HuH-7.5 (cell line): ENCODE measurements at regions not wholly inside any gene's neighbourhood (a gene's known extent, or its start where the extent isn't known, plus 50 kb on each side); places are given as distances from the start of the nearest gene placed in this dataset.

Source experiments
- DNase-seq: peaks from one replicate; pipeline ENCODE4 v3.0.0; 2011; ENCODE audit warnings: low spot score

- no peak for DNase-seq
Observed at GRCh38 chr2:183284606-183285005, 160.4 kb downstream of the NUP35 start.

- no peak for DNase-seq
Observed at GRCh38 chr2:183291436-183291835, 167.2 kb downstream of the NUP35 start.

GRCh38 chr2:183292028-183292427 lies 167.8 kb downstream of the NUP35 start:
- no peak for DNase-seq

GRCh38 chr2:183339311-183339710 lies 215.1 kb downstream of the NUP35 start:
- no peak for DNase-seq

GRCh38 chr2:183341057-183341456 lies 216.8 kb downstream of the NUP35 start:
- DNase-seq = no peak

GRCh38 chr2:183347969-183348368 lies 223.7 kb downstream of the NUP35 start:
- no peak for DNase-seq

GRCh38 chr2:183348492-183348891 lies 224.2 kb downstream of the NUP35 start:
- DNase-seq = no peak

GRCh38 chr2:183349091-183349490 lies 224.8 kb downstream of the NUP35 start:
- DNase-seq = no peak

GRCh38 chr2:183359867-183360266 lies 235.6 kb downstream of the NUP35 start:
- DNase-seq = no peak

GRCh38 chr2:183371545-183371944 lies 247.3 kb downstream of the NUP35 start:
- no peak for DNase-seq

- no peak for DNase-seq
Observed at GRCh38 chr2:183375821-183376220, 251.6 kb downstream of the NUP35 start.

- no peak for DNase-seq
Observed at GRCh38 chr2:183383854-183384253, 259.6 kb downstream of the NUP35 start.

GRCh38 chr2:183389546-183390080 lies 265.4 kb downstream of the NUP35 start:
- DNase-seq = no peak

GRCh38 chr2:183390109-183390508 lies 265.9 kb downstream of the NUP35 start:
- DNase-seq = no peak

- no peak for DNase-seq
Observed at GRCh38 chr2:183404392-183404791, 280.1 kb downstream of the NUP35 start.

- DNase-seq = no peak
Observed at GRCh38 chr2:183408562-183408961, 284.3 kb downstream of the NUP35 start.

- DNase-seq = no peak
Observed at GRCh38 chr2:183409662-183410061, 285.4 kb downstream of the NUP35 start.

GRCh38 chr2:183416753-183417152 lies 292.5 kb downstream of the NUP35 start:
- no peak for DNase-seq

GRCh38 chr2:183426825-183427224 lies 302.6 kb downstream of the NUP35 start:
- DNase-seq = no peak

- no peak for DNase-seq
Observed at GRCh38 chr2:183427558-183427957, 303.3 kb downstream of the NUP35 start.

GRCh38 chr2:183428881-183429280 lies 304.6 kb downstream of the NUP35 start:
- no peak for DNase-seq

GRCh38 chr2:183438541-183438940 lies 314.3 kb downstream of the NUP35 start:
- no peak for DNase-seq

- DNase-seq = no peak
Observed at GRCh38 chr2:183455056-183455455, 330.8 kb downstream of the NUP35 start.

- DNase-seq = no peak
Observed at GRCh38 chr2:183456177-183456576, 331.9 kb downstream of the NUP35 start.

GRCh38 chr2:183458460-183458859 lies 334.2 kb downstream of the NUP35 start:
- DNase-seq = no peak
